ENCODE measurements at regions not wholly inside any gene's neighbourhood (a gene's known extent, or its start where the extent isn't known, plus 50 kb on each side); places are given as distances from the start of the nearest gene placed in this dataset.

- peak overlapping the region; percentile 76 for H3K27ac ChIP-seq (ENCODE audit: low read depth, low read length)
- peaks cover 29% of the 10 kb centered on the region; the same call in 1 of the 2 replicates for H4K20me1 ChIP-seq (ENCODE audit: control insufficient read depth, insufficient read depth, low read depth, low read length)
Measured at GRCh38 chr9:94166976-94167346, 82.7 kb downstream of the PTPDC1 start.

GRCh38 chr9:94167376-94167890 is 83.2 kb downstream of the PTPDC1 start:
- Histone ChIP-seq H3K36me3 (ENCODE audit: control insufficient read depth, low read length) (peaks cover 52% of the 10 kb centered on the region), H3K4me2 (ENCODE audit: low read length) (peak overlapping the region; percentile 79), H3K9me3 (ENCODE audit: control insufficient read depth, insufficient read depth, low read length) (no peaks in the 10 kb centered on the region), H3K27ac (ENCODE audit: low read depth, low read length) (peak overlapping the region; percentile 76), H3K27me3 (ENCODE audit: control insufficient read depth, low read length) (no peaks in the 10 kb centered on the region), H4K20me1 (ENCODE audit: control insufficient read depth, insufficient read depth, low read depth, low read length) (peaks cover 32% of the 10 kb centered on the region; the same call in 1 of the 2 replicates), H3K9me2 (replicated peaks; ENCODE audit: control insufficient read depth, low read length) (no peaks in the 10 kb centered on the region), H3F3A (ENCODE audit: control insufficient read depth, insufficient read depth) (peaks cover 15% of the 10 kb centered on the region), H3K4me3 (ENCODE audit: low read length) (peak overlapping the region; percentile 91), H3K4me1 (ENCODE audit: control insufficient read depth, low read length) (peaks cover 57% of the 10 kb centered on the region), H3K79me2 (ENCODE audit: control insufficient read depth, low read length) (peaks cover 59% of the 10 kb centered on the region)
- TF ChIP-seq EZH2phosphoT487 (IDR thresholded peaks at IDR 0.05; ENCODE audit: borderline replicate concordance, low read length) = no peak
- no peak for TF ChIP-seq CTCF (IDR thresholded peaks at IDR 0.05; ENCODE audit: low read depth, low read length, poor library complexity, severe bottlenecking)

More at GRCh38 chr9:94166976-94167346, 82.7 kb downstream of the PTPDC1 start:
- TF ChIP-seq EZH2phosphoT487 (IDR thresholded peaks at IDR 0.05; ENCODE audit: borderline replicate concordance, low read length) (no peak), CTCF (IDR thresholded peaks at IDR 0.05; ENCODE audit: low read depth, low read length, poor library complexity, severe bottlenecking) (no peak)
- H3K27me3 ChIP-seq (ENCODE audit: control insufficient read depth, low read length) = no peaks in the 10 kb centered on the region
- H3K36me3 ChIP-seq (ENCODE audit: control insufficient read depth, low read length) = peaks cover 48% of the 10 kb centered on the region
- peak overlapping the region; percentile 91 for H3K4me3 ChIP-seq (ENCODE audit: low read length)
- no peaks in the 10 kb centered on the region for H3K9me2 ChIP-seq (replicated peaks; ENCODE audit: control insufficient read depth, low read length)
- no peaks in the 10 kb centered on the region for H3K9me3 ChIP-seq (ENCODE audit: control insufficient read depth, insufficient read depth, low read length)
- H3K4me2 ChIP-seq (ENCODE audit: low read length) = peak overlapping the region; percentile 79
- H3K79me2 ChIP-seq (ENCODE audit: control insufficient read depth, low read length) = peaks cover 54% of the 10 kb centered on the region
- H3K4me1 ChIP-seq (ENCODE audit: control insufficient read depth, low read length) = peaks cover 52% of the 10 kb centered on the region
- H3F3A ChIP-seq (ENCODE audit: control insufficient read depth, insufficient read depth) = peaks cover 15% of the 10 kb centered on the region

GRCh38 chr9:94168203-94169000 is 84.1 kb downstream of the PTPDC1 start:
- Histone ChIP-seq H3K4me2 (ENCODE audit: low read length) (peak overlapping the region; percentile 79), H3K4me3 (ENCODE audit: low read length) (peak overlapping the region; percentile 91), H4K20me1 (ENCODE audit: control insufficient read depth, insufficient read depth, low read depth, low read length) (peaks cover 33% of the 10 kb centered on the region; the same call in 1 of the 2 replicates), H3K27me3 (ENCODE audit: control insufficient read depth, low read length) (no peaks in the 10 kb centered on the region), H3K9me3 (ENCODE audit: control insufficient read depth, insufficient read depth, low read length) (no peaks in the 10 kb centered on the region), H3K36me3 (ENCODE audit: control insufficient read depth, low read length) (peaks cover 62% of the 10 kb centered on the region), H3K4me1 (ENCODE audit: control insufficient read depth, low read length) (peaks cover 66% of the 10 kb centered on the region), H3F3A (ENCODE audit: control insufficient read depth, insufficient read depth) (peaks cover 15% of the 10 kb centered on the region), H3K9me2 (replicated peaks; ENCODE audit: control insufficient read depth, low read length) (no peaks in the 10 kb centered on the region), H3K79me2 (ENCODE audit: control insufficient read depth, low read length) (peaks cover 69% of the 10 kb centered on the region), H3K27ac (ENCODE audit: low read depth, low read length) (peak overlapping the region; percentile 76)
- TF ChIP-seq CTCF (IDR thresholded peaks at IDR 0.05; ENCODE audit: low read depth, low read length, poor library complexity, severe bottlenecking) (no peak), EZH2phosphoT487 (IDR thresholded peaks at IDR 0.05; ENCODE audit: borderline replicate concordance, low read length) (no peak)

Measured in DOHH2 (cell line).